BE2C (cell line): ENCODE measurements at regions not wholly inside any gene's neighbourhood (a gene's known extent, or its start where the extent isn't known, plus 50 kb on each side); places are given as distances from the start of the nearest gene placed in this dataset.
A peak's percentile ranks its signal among the peaks of the same experiment; 100 is the strongest.

ENCODE experiments used
- DNase-seq: peaks from one replicate; pipeline ENCODE4 v3.0.0-alpha.2; 2020
- H3K27me3 ChIP-seq: fragments of 250-450 bp; sonication (Bioruptor Pico); 2 replicates; pipeline ENCODE4 v1.5.1; 2020; ENCODE audit warnings: mild to moderate bottlenecking
- H3K36me3 ChIP-seq: fragments of 250-450 bp; sonication (Bioruptor Pico); 2 replicates; pipeline ENCODE4 v1.5.1; 2020; ENCODE audit warnings: mild to moderate bottlenecking
- H3K4me1 ChIP-seq: fragments of 250-450 bp; sonication (Bioruptor Pico); 2 replicates; pipeline ENCODE4 v1.5.1; 2020
- H3K4me3 ChIP-seq: 2 replicates; pipeline ENCODE4 v1.5.1; 2011; ENCODE audit warnings: low read depth, low read length
- H3K9me3 ChIP-seq: fragments of 250-450 bp; sonication (Bioruptor Pico); 2 replicates; pipeline ENCODE4 v1.5.1; 2020
- CTCF ChIP-seq: IDR thresholded peaks from 2 replicates; pipeline ENCODE4 v1.5.1; 2012; ENCODE audit warnings: mild to moderate bottlenecking, low read depth, low read length

- no peaks in the 10 kb centered on the region for H3K27me3 ChIP-seq
- no peak for TF ChIP-seq CTCF
- H3K36me3 ChIP-seq = no peaks in the 10 kb centered on the region
- H3K9me3 ChIP-seq = no peaks in the 10 kb centered on the region
- H3K4me3 ChIP-seq = no peak overlapping the region
- H3K4me1 ChIP-seq = no peaks in the 10 kb centered on the region
- DNase-seq = no peak
Observed at GRCh38 chrX:94775640-94776039, 1101.6 kb downstream of the FAM133A start.

- Histone ChIP-seq H3K36me3 (no peaks in the 10 kb centered on the region), H3K4me3 (no peak overlapping the region), H3K4me1 (no peaks in the 10 kb centered on the region), H3K27me3 (no peaks in the 10 kb centered on the region), H3K9me3 (no peaks in the 10 kb centered on the region)
- DNase-seq = no peak
- TF ChIP-seq CTCF = no peak
Observed at GRCh38 chrX:94813541-94813940, 1139.5 kb downstream of the FAM133A start.

GRCh38 chrX:94814216-94814615, 1140.2 kb downstream of the FAM133A start:
- no peaks in the 10 kb centered on the region for H3K9me3 ChIP-seq
- no peaks in the 10 kb centered on the region for H3K27me3 ChIP-seq
- no peak for TF ChIP-seq CTCF
- no peak for DNase-seq
- H3K36me3 ChIP-seq = no peaks in the 10 kb centered on the region
- H3K4me1 ChIP-seq = no peaks in the 10 kb centered on the region
- H3K4me3 ChIP-seq = no peak overlapping the region

GRCh38 chrX:94830717-94831116, 1156.7 kb downstream of the FAM133A start:
- no peaks in the 10 kb centered on the region for H3K9me3 ChIP-seq
- no peak for DNase-seq
- peaks cover 6% of the 10 kb centered on the region for H3K4me1 ChIP-seq
- H3K36me3 ChIP-seq = no peaks in the 10 kb centered on the region
- no peaks in the 10 kb centered on the region for H3K27me3 ChIP-seq
- no peak overlapping the region for H3K4me3 ChIP-seq
- no peak for TF ChIP-seq CTCF

- DNase-seq = no peak
- Histone ChIP-seq H3K27me3 (no peaks in the 10 kb centered on the region), H3K9me3 (no peaks in the 10 kb centered on the region), H3K4me3 (no peak overlapping the region), H3K36me3 (no peaks in the 10 kb centered on the region), H3K4me1 (peaks cover 6% of the 10 kb centered on the region)
- peak; percentile 54 for TF ChIP-seq CTCF
Observed at GRCh38 chrX:94831364-94831763, 1157.4 kb downstream of the FAM133A start.

GRCh38 chrX:94834226-94834625, 1160.2 kb downstream of the FAM133A start:
- H3K36me3 ChIP-seq = no peaks in the 10 kb centered on the region

More at GRCh38 chrX:94834226-94834625, 1160.2 kb downstream of the FAM133A start:
- TF ChIP-seq CTCF = no peak
- Histone ChIP-seq H3K4me3 (no peak overlapping the region), H3K27me3 (no peaks in the 10 kb centered on the region), H3K9me3 (no peaks in the 10 kb centered on the region), H3K4me1 (peaks cover 6% of the 10 kb centered on the region)
- no peak for DNase-seq
